ENCODE measurements at regions not wholly inside any gene's neighbourhood (a gene's known extent, or its start where the extent isn't known, plus 50 kb on each side); places are given as distances from the start of the nearest gene placed in this dataset.
A peak's percentile ranks its signal among the peaks of the same experiment; 100 is the strongest.

DNA sequence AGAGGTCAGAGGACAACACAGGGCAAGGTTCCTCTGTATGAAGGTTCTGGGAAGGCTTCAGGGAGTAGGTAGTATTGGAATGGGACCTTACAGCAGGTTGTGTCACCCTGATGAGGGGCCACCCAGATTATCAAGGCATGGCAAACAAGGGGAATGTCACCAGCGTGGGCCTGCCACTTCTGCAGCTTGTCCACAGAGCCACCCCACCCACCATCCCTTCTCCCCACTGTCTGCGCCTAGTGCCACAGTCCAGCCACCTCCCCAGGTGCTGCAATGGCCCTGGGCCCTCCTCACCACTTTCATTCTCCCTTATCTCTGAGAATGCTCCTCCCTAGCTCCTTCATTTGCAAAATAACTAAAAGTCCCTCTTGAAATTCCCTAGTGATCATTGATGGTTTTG, 170.3 kb downstream of the TTC32 start:
- TF ChIP-seq CTCF (conservative IDR thresholded peaks at IDR 0.05; ENCODE audit: low read depth, low read length): no peak
- no peak for DNase-seq (ENCODE audit: low read depth)
- H3K4me3 ChIP-seq (ENCODE audit: low read depth, low read length): no peak overlapping the region

DNA sequence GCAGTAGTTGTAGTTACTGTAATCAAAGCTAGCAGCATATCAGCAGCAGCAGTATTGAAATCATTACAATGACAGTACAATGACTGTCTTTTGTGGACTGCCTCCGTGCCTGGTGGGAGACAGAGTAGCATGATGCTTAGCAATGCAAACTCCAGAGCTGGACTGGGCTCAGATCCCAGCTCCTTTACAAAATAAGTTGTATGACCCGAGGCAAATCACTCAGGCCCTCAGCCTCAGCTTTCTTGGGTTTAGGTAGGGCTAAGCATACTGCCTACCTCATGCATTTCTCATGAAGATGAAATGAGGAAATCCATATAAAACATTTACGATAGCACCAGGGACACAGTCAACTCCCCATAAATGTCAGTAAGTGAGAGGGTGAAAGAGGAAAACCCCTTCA, 170.7 kb downstream of the TTC32 start:
- no peak for TF ChIP-seq CTCF (conservative IDR thresholded peaks at IDR 0.05; ENCODE audit: low read depth, low read length)

DNA sequence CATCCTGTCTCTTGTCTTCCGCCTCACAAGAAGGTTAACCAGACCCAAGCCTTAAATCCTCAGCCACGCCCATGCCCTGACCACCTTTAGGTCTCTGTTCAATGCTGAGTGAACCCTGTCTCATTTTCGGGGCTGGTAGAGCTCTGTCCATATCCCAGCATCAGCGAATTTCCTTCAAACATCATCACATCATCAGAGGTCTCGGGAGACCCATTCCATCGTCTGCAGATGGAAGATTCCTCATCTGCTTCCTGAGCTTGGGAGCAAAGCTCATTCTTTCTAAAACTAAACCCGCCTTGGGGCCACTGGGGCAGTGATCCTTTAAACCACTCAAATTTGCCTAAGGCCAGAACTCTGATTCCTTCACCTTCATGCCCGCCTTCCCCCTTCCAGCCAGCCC, 173.7 kb downstream of the TTC32 start:
- H3K4me3 ChIP-seq (ENCODE audit: low read depth, low read length): no peak overlapping the region
- TF ChIP-seq CTCF (conservative IDR thresholded peaks at IDR 0.05; ENCODE audit: low read depth, low read length): no peak
- DNase-seq (ENCODE audit: low read depth): no peak

More for the DNA sequence above, 170.7 kb downstream of the TTC32 start:
- no peak for DNase-seq (ENCODE audit: low read depth)
- H3K4me3 ChIP-seq (ENCODE audit: low read depth, low read length): no peak overlapping the region

DNA sequence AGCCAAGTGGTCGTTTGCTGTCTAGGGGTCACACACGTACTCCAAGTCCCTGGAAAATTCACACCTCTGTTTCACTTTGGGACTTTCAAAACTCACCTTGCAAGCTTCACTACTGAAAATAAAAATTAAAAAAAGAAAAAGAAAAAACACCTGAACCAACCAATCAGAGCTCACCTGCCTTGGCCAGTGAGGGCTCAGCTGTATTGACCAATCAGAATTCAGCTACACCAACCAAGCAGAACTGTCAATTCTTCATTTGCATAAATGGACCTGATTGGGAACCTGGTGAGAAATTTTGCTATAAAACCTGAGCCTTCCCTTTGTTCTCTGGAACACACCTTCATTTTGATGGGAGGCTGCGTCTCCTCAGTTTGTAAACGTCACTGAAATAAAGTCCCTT, 176.4 kb downstream of the TTC32 start:
- DNase-seq (ENCODE audit: low read depth): no peak
- no peak for TF ChIP-seq CTCF (conservative IDR thresholded peaks at IDR 0.05; ENCODE audit: low read depth, low read length)
- H3K4me3 ChIP-seq (ENCODE audit: low read depth, low read length): no peak overlapping the region

- DNase-seq (ENCODE audit: low read depth): no peak
- H3K4me3 ChIP-seq (ENCODE audit: low read depth, low read length): no peak overlapping the region
- TF ChIP-seq CTCF (conservative IDR thresholded peaks at IDR 0.05; ENCODE audit: low read depth, low read length): no peak
Measured at GRCh38 chr2:19723021-19723420, 178.8 kb downstream of the TTC32 start.

GRCh38 chr2:19722531-19722971, 179.2 kb downstream of the TTC32 start:
- peak; percentile 70 for DNase-seq (ENCODE audit: low read depth)
- no peak for TF ChIP-seq CTCF (conservative IDR thresholded peaks at IDR 0.05; ENCODE audit: low read depth, low read length)
- no peak overlapping the region for H3K4me3 ChIP-seq (ENCODE audit: low read depth, low read length)

- no peak for DNase-seq (ENCODE audit: low read depth)
- no peak overlapping the region for H3K4me3 ChIP-seq (ENCODE audit: low read depth, low read length)
- TF ChIP-seq CTCF (conservative IDR thresholded peaks at IDR 0.05; ENCODE audit: low read depth, low read length): no peak
Measured at GRCh38 chr2:19720306-19720705, 181.5 kb downstream of the TTC32 start.

Data from choroid plexus epithelial cell (primary cell).